SH-SY5Y (cell line): ENCODE measurements at regions not wholly inside any gene's neighbourhood (a gene's known extent, or its start where the extent isn't known, plus 50 kb on each side); places are given as distances from the start of the nearest gene placed in this dataset.

Experiments
- GATA2 ChIP-seq: IDR thresholded peaks from 2 replicates; pipeline ENCODE4 v1.6.1; 2011; ENCODE audit warnings: mild to moderate bottlenecking, low read depth, low read length
- GATA3 ChIP-seq: IDR thresholded peaks from 2 replicates; pipeline ENCODE4 v1.6.1; 2011; ENCODE audit warnings: low read depth, mild to moderate bottlenecking, low read length, moderate library complexity

- TF ChIP-seq GATA3 (no peak), GATA2 (no peak)
Observed at GRCh38 chr2:118349365-118349764, 261.1 kb downstream of the INSIG2 start.
